Ishikawa (cell line): ENCODE measurements at regions not wholly inside any gene's neighbourhood (a gene's known extent, or its start where the extent isn't known, plus 50 kb on each side); places are given as distances from the start of the nearest gene placed in this dataset.

Experiments
- CEBPB ChIP-seq: IDR thresholded peaks from 2 replicates; pipeline ENCODE4 v1.6.1; 2012
- CREB1 ChIP-seq: IDR thresholded peaks from 2 replicates; pipeline ENCODE4 v1.6.1; 2012; ENCODE audit warnings: low read depth
- EGR1 ChIP-seq: IDR thresholded peaks from 2 replicates; pipeline ENCODE4 v1.6.1; 2012
- EP300 ChIP-seq: IDR thresholded peaks from 2 replicates; pipeline ENCODE4 v1.6.1; 2012; ENCODE audit warnings: borderline replicate concordance
- FOXM1 ChIP-seq: IDR thresholded peaks from 2 replicates; pipeline ENCODE4 v1.6.1; 2012; ENCODE audit warnings: low read depth, borderline replicate concordance
- NFIC ChIP-seq: IDR thresholded peaks from 2 replicates; pipeline ENCODE4 v1.6.1; 2012
- RAD21 ChIP-seq: IDR thresholded peaks from 2 replicates; pipeline ENCODE4 v1.6.1; 2012; ENCODE audit warnings: low read depth
- TAF1 ChIP-seq: IDR thresholded peaks from 2 replicates; pipeline ENCODE4 v1.6.1; 2012; ENCODE audit warnings: low read depth, mild to moderate bottlenecking
- TCF12 ChIP-seq: IDR thresholded peaks from 2 replicates; pipeline ENCODE4 v1.6.1; 2012; ENCODE audit warnings: low read depth
- TEAD4 ChIP-seq: IDR thresholded peaks from 2 replicates; pipeline ENCODE4 v1.6.1; 2012
- YY1 ChIP-seq: IDR thresholded peaks from 2 replicates; pipeline ENCODE4 v1.6.1; 2012; ENCODE audit warnings: low read depth
- ZBTB7A ChIP-seq: IDR thresholded peaks from 2 replicates; pipeline ENCODE4 v1.6.1; 2012; ENCODE audit warnings: low read depth
- TF ChIP-seq, protein P1 (sequence below): IDR thresholded peaks from 2 replicates; pipeline ENCODE4 v1.6.1; 2012
- TF ChIP-seq, protein P2 (sequence below): IDR thresholded peaks from 2 replicates; pipeline ENCODE4 v1.6.1; 2012
- TF ChIP-seq, protein P3 (sequence below): IDR thresholded peaks from 2 replicates; pipeline ENCODE4 v1.6.1; 2012; ENCODE audit warnings: low read depth, mild to moderate bottlenecking

DNA sequence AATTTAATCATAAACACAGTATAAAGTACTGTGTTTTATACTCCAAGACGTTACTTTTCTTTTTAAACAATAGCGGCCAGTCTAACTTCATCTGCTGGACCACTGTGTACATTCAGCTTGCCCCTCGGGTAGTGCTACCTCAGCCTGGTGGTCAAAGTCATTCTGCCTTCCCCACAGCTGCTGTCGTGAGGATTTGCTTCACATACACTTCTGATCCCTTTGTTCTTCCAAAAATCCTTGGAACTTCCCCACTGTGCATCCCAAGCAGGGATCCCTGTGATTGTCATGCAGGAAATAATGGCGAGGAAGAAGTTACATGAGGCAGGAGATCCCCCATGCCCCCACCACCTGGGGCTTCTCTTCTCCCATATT lies 234.9 kb upstream of the STARD13 start:
- TF ChIP-seq ZBTB7A: no peak
- TF ChIP-seq YY1: no peak
- TF ChIP-seq, protein P1, sequence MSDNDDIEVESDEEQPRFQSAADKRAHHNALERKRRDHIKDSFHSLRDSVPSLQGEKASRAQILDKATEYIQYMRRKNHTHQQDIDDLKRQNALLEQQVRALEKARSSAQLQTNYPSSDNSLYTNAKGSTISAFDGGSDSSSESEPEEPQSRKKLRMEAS: no peak
- TF ChIP-seq TCF12: no peak
- TF ChIP-seq EGR1: no peak
- TF ChIP-seq FOXM1: no peak

DNA sequence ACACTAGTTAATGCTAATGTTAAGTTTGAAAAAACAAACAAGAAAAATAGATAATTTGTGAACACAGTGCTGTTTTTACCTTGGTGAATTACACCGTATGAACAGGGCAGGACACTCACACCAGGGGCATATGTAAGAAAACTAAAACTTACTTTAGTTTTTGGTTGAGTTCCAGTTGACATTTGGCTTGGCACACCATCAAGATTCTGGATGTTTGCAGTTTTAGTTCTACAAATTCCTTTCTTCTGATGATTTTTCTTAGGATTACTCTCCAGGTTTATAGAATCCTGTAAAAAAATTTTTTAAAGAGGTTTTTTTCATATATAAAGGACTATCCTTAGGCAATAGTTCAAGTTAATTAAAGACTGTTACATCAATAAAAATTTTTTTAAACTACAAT lies 238.5 kb upstream of the STARD13 start:
- 0 out of 2 replicates have a peak, but pooled peaks have one; percentile 19 for TF ChIP-seq NFIC
- TF ChIP-seq CREB1: no peak

DNA sequence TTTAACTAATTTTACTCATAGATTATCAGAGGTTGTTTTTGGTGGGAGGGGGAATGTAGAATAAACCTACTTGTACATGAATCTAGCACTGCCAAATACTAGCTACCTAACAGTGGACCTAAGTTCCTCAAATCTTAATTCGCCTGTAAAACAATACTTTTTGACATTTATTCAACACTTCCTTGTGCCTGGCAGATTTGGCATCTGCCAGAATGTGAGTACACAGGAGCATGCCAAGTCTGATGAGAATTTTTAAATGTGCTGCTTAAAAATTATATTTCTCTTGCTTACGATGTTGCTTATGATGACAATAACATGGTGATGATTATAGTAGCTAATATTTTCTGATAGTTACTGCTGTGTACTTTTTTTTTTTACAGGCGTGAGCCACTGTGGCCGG lies 240.2 kb upstream of the STARD13 start:
- no peak for TF ChIP-seq YY1
- TF ChIP-seq, protein P2, sequence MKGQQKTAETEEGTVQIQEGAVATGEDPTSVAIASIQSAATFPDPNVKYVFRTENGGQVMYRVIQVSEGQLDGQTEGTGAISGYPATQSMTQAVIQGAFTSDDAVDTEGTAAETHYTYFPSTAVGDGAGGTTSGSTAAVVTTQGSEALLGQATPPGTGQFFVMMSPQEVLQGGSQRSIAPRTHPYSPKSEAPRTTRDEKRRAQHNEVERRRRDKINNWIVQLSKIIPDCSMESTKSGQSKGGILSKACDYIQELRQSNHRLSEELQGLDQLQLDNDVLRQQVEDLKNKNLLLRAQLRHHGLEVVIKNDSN: no peak
- TF ChIP-seq, protein P1: no peak
- TF ChIP-seq CREB1: no peak
- TF ChIP-seq TEAD4: no peak
- no peak for TF ChIP-seq RAD21
- TF ChIP-seq EP300: no peak

DNA sequence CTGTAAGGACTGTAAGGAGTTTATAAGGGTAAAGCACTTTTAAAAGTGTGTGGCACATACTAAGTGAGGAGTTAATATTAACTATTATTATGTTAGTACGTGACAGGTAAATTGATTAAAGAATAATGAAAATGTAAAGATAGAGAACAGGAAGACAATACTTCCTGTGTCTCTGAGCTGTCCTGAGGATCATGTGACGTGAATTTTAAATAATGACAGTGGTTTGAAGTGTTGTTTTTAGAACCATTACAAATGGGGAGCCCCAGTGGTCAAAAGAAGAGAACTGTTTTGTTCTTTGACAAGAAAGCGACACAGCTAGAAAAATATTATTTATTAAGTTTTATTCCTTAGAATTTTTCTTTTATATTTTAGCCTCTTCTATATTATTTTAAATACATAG lies 241.2 kb upstream of the STARD13 start:
- TF ChIP-seq, protein P2: no peak
- TF ChIP-seq TAF1 (no peak), YY1 (no peak), TCF12 (no peak), TEAD4 (no peak), NFIC (no peak), CEBPB (no peak), FOXM1 (no peak), EP300 (no peak), ZBTB7A (no peak), CREB1 (no peak), EGR1 (no peak), RAD21 (no peak)
- TF ChIP-seq, protein P1: no peak
- TF ChIP-seq, protein P3, sequence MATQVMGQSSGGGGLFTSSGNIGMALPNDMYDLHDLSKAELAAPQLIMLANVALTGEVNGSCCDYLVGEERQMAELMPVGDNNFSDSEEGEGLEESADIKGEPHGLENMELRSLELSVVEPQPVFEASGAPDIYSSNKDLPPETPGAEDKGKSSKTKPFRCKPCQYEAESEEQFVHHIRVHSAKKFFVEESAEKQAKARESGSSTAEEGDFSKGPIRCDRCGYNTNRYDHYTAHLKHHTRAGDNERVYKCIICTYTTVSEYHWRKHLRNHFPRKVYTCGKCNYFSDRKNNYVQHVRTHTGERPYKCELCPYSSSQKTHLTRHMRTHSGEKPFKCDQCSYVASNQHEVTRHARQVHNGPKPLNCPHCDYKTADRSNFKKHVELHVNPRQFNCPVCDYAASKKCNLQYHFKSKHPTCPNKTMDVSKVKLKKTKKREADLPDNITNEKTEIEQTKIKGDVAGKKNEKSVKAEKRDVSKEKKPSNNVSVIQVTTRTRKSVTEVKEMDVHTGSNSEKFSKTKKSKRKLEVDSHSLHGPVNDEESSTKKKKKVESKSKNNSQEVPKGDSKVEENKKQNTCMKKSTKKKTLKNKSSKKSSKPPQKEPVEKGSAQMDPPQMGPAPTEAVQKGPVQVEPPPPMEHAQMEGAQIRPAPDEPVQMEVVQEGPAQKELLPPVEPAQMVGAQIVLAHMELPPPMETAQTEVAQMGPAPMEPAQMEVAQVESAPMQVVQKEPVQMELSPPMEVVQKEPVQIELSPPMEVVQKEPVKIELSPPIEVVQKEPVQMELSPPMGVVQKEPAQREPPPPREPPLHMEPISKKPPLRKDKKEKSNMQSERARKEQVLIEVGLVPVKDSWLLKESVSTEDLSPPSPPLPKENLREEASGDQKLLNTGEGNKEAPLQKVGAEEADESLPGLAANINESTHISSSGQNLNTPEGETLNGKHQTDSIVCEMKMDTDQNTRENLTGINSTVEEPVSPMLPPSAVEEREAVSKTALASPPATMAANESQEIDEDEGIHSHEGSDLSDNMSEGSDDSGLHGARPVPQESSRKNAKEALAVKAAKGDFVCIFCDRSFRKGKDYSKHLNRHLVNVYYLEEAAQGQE: no peak

DNA sequence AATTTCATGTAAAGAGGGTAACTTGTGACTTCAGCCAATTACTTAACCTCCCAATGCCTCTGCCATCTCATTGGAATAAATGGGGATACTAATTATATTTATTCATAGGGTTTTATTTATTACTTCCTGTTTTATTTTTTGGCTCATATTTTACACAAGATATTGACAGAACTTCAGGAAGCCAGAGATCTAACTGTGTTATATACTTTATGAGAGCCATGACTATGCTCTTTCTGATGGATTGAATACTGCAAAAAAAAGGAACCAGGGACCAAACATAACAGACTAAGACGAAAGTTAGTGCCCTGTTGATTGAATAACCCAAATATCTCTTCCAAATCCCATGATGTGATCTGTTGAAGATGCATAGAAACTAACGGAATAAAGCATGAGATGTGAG lies 243.3 kb upstream of the STARD13 start:
- TF ChIP-seq, protein P3: no peak
- TF ChIP-seq EGR1: no peak
- TF ChIP-seq TAF1: no peak
- TF ChIP-seq YY1: no peak
- TF ChIP-seq, protein P1: no peak
- no peak for TF ChIP-seq TEAD4
- TF ChIP-seq ZBTB7A: no peak
- TF ChIP-seq TCF12: no peak

DNA sequence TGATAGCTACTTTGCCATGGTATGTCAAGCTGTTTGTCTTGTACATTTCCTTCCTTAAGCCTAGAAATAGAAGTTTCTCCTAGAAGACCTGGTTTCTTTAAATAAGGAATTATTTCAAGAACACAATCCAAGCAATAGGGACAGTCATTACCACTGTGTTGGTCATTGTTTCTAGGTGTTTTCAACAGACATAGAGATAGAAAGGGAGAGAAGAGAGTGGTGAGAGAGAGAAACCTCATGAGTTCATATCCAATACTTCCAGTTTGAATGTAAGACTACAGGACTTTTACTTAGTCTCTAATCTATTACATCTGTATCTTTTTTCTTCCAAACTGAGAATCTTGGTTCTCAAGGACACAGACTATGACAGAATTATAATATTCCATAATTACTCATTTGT lies 245.9 kb upstream of the STARD13 start:
- TF ChIP-seq CEBPB (no peak), EGR1 (no peak)
- TF ChIP-seq, protein P1: no peak

DNA sequence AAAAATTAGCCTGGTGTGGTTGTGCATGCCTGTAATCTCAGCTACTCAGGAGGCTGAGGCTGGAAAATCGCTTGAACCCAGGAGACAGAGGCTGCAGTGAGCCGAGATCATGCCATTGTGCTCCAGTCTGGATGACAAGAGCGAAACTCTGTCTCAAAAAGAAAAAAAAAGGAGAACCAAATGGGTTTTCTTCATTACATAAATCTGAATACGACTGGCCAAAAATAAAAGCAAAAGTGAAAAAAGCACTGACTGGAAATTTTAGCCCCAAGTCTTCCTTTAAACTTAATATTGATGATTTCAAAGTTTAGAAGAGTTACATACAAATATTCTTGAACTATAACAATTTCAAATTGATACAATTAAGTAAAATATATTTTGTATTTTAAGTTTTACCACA lies 249.5 kb upstream of the STARD13 start:
- TF ChIP-seq ZBTB7A (no peak), RAD21 (no peak), TAF1 (no peak), CEBPB (no peak), TEAD4 (no peak), FOXM1 (no peak), TCF12 (no peak), EP300 (no peak), YY1 (no peak), EGR1 (no peak), CREB1 (no peak), NFIC (no peak)
- TF ChIP-seq, protein P1: no peak
- TF ChIP-seq, protein P2: no peak
- TF ChIP-seq, protein P3: no peak
